HG02588 (cell line): ENCODE measurements at regions not wholly inside any gene's neighbourhood (a gene's known extent, or its start where the extent isn't known, plus 50 kb on each side); places are given as distances from the start of the nearest gene placed in this dataset.

Source experiments
- ATAC-seq: cut with Tn5 transposase; IDR thresholded peaks from one replicate; pipeline ENCODE4 v1.9.1; 2021; ENCODE audit warnings: mild to moderate bottlenecking, moderate library complexity; ENCODE audit not compliant: unreplicated experiment

DNA sequence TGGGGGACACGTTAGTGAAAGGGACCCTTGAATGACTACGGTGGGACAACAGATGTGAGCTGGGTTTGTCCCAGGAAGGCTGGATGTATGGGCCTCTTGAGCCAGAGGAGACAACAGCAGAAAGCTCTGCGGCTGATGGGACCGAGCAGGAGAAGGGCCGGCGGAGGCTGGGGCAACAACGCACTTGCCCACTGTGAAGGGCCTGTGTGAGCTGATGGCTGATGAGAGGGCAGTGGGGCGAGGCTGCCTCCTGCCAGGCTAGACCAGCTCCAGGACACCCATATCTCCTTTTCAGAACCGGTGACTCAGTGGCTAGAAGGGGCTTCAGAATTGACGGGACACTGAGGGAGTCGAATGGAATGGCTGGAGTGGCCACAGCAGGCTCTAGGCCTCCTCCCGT, 250.1 kb downstream of the SEC14L1 start:
- no peak for ATAC-seq

DNA sequence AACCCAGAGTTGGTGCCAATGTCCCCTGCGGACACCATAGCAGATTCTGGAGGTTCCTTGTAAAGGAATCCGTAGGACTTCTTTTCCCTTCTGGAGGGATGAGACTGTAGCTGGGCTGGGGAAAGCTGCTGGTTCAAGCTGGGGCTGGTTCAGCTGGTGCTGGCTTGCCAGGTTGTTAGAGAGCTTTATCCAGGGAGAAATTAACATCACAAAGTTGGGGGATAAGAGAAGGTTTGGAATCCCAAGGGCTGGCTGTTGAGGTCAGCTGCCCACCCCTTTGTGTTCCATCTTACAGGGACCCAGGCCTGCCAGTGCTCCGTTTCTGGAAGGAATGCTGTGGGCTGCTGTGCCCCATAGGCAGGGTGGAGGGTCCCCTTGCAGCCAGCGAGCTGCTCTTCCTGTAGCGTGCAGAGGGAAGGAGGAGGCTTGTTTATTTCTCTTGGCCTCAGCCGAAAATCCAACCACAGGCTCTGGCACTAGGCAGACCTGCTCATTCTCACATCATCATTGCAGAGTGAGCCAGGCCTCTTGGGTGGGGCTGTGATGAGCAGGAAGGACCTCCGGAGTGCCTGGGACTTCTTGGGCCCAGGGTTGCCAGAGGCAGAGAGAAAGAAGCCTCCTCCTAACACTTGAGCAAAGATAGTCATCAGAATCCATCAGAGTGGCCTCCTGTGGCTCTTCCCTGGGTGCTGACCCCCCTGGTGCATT, 251.1 kb downstream of the SEC14L1 start:
- no peak for ATAC-seq

DNA sequence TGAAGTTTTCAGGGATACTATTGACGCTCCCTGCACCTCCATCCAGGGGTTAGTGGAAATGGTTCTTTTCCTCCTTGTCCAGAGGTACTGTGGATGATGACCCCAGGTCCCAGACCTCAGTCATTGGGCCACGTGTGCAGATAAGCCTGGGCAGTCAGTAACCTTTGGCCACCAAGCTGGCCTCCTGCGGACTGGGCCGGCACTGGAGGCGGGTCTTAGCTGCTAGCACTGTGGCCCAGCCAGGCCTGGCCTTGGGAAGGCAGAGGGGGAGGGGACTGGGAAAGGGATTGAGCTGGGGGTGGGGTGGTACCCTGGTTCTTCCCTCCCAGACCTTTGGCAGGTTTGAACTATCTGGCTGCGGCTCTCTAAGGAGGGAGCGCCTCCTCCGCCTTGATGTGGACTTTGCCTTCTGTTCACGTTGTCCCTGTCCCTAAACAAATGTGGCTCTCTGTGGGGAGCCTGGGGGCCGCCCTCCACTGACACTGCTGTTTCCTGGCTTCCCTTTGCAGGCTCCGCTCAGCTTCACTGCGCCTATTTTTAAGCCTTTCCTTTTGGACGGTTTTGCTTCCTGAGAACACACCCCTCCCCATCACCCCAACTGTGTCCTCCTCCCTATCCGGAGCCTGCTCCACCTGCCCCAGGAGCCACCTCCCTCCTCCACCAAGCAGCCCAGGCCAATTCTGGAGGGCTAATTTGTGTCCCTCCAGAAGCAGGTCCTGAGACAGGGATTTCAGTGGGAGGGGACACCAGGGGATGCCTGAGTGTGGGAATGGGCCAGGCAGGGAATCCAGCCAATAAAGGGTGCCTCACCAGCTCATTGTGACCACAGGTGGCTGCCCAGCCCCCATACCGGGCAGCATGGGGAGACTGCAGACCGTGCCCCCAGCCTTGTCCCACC, 251.9 kb downstream of the SEC14L1 start:
- no peak for ATAC-seq

GRCh38 chr17:77393274-77393600, 252.5 kb downstream of the SEC14L1 start:
- no peak for ATAC-seq

- ATAC-seq = no peak
Measured at GRCh38 chr17:77393867-77394539, 253.2 kb downstream of the SEC14L1 start.

GRCh38 chr17:77394540-77395295, 253.9 kb downstream of the SEC14L1 start:
- no peak for ATAC-seq

DNA sequence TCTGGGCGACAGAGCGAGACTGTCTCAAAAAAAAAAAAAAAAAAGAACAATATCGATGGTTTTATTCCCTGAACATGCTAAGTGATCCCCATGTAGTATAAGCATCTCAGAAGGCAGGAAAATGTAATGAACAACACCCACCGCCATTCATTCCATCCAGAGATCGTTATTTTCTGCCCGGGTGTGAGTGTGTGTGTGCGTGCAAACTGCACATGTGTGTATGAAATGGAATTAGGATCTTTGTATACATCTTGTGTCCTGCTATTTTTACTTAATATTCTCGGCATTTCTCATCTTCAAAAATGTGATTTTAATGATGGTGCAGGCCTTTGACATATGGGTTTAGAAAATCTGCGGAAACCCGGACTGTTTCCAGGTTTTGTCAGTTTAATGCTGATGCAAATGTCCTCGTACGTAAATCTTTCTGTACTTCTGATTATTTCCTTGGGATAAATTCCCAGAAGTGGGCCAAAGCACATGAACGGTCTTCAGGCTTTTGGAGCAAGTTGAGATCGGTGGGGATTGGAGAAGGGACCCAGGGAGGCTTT, 254.8 kb downstream of the SEC14L1 start:
- no peak for ATAC-seq

DNA sequence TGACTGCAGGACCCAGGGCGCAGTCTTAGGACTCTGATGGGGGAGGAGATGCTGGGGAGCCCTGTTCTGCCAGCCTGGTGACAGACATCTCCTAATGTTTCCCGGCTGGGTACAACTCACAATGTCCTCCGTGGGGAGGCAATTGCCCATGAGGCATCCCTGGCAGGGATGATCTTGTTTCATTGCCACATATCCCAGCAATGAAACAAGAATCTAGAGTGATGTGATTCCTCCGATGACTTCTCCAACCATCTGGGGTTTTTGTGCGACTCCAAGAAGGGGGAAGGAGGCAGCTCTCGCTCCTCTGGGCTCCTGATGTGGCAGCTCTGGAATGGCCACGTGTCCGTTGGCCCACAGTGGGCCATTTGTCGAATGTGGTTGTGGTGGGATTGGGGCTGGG, 255.8 kb downstream of the SEC14L1 start:
- no peak for ATAC-seq

- ATAC-seq = no peak
Measured at GRCh38 chr17:77398274-77398673, 257.5 kb downstream of the SEC14L1 start.

DNA sequence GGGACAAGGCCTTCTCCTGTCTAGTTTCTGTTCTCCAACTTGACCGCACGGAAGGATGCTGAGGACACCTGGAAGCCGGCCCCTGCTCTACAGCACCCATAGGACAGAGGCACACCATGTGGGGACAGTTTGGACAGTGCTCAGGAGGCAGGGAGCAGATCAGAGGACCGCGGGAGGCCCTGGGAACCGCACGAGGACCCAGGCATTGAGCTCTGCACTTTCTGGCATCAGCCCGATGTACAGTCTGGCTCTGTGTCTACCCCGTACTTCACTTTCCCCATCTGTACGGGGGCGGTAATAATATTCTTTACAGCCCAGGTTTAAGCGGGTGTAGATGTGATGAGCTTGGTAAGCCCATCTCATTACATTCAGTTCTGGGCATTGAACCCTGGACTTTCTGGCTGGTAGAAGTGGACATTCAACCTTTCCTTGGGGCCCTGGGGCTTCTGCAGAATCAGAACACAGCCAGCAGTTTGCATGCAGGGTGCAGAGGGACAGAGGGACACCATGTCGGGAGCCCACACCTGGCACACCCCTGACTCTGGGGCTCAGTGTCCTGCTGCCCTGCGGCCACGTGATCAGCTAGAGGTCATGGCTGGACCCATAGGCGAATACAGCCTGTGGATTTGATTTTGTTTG, 258.7 kb downstream of the SEC14L1 start:
- no peak for ATAC-seq

DNA sequence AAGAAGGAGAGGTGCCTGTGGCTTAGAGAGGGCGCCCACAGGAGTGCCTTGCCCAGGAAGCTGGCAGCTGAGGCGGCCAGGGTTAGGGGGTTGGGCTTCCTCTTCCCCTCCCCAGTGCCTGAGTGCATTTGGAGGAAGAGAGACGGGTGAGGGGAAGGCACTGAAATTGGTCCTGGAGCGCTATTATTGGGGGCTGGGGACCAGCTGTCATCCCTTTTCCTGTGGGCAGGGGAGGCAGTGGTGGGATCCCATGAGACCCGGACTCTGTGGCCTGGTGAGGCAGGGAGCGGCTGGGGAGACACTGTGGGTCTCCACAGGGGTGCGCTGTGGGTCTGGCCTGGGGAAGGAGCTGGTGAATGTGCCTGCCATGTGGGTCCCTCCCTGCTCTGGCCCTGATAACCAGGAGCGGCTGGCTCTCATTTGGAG, 259.7 kb downstream of the SEC14L1 start:
- no peak for ATAC-seq

GRCh38 chr17:77402159-77402731, 261.5 kb downstream of the SEC14L1 start:
- no peak for ATAC-seq

DNA sequence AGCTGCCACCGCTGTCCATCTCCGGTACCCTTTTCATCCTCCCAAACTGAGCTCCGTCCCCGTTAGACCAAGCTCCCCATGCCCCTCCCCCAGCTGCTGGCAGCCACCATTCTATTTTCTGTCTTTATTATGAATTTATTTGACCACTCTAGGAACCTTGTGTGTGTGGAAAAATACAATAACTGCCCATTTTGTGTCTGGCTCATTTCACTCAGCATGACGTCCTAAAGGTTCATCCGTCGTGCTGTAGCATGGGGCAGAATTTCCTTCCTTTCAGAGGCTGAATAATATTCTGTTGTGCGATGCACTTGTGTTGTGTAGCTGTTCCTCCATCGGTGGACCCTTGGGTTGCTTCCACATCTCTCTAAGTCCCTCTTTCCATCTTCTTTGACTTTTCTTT, 263.1 kb downstream of the SEC14L1 start:
- ATAC-seq = no peak

GRCh38 chr17:77404812-77405581, 264.2 kb downstream of the SEC14L1 start:
- peak; percentile 66 for ATAC-seq

DNA sequence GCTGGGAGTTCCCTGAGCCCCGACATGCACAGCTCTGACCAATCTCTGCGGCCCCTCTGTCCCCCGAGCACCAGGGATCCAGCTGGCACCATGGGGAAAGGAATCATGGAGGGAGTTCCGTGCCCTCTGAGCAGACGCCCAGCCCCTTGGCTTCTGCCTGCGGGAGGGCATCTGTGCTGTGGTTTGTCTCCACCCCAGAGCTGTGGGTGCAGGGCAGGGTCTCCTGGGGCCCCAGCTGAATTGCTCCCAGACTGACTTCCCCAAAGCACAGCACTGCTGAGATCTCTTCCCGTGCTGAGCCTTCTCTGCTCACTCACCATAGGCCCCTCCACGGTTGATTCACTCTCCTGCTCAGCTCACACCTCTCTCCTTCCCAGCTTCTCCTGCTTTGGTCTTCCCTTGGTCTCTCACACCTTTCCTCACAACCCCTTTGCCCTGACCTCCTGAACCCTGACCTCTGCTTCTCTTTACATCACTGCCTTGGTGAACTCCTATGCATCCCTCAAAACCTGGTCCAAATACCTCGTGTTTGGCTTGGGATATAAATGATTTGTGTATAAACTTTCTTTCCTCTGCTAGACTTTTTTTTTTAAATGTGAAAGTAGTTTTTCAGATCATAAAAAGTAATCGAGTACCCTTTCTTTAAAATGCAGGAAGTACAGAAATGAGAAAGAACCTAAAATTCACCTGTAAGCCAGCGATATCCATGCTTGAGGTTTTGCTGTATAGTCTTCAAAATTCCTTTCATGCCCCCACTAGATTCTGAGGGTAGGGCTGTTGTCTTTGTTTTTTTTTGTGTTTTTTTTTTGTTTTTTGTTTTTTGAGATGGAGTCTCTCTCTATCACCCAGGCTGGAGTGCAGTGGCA, 265.3 kb downstream of the SEC14L1 start:
- no peak for ATAC-seq

DNA sequence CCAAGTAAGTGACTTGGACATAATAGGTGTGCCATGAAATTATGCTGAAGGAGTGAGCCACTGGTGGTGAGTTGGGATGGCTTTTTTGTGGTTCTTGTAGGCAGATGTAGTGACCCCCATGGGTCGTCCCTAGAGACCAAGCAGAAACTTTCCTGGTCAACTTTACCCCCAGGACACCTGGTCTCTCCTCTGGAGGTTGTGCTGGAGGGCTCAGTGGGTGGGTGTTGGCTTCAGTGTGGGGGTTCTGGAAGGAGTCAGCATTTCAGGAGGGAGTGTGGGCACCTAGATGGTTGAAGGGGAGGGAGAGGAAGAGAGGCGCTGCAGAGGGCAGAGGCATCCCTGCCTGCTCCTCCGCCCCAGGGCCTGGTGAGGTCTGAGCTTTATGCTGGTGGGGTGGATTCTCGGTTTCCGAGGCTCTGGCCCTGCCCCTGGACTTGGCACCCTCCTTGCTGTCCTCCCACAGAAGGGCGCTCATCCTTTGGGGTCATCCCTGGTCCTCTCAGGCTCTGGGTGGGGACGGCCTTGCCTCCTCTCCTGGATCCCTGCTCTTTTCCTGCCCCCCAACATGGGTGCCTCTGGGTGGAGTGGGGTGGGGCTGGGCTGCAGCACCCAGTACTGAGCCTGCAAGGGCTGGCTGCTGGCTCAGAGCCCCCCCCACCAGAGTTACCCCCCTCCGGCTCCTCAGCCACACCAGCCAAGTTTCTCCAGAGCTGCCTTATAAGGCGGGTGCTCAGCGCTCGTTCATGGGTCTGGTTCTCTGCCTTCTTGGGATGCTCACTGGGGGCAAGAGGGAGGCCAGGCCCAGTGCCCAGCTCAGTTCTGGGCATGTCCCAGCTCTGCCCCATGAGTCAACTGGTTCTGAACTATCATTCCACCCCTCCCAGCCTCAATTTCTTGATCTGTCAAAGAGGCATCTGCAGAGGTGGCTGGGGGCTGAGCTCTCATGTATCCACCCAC, 266.8 kb downstream of the SEC14L1 start:
- no peak for ATAC-seq

- no peak for ATAC-seq
Measured at GRCh38 chr17:77408284-77408683, 267.5 kb downstream of the SEC14L1 start.
